Fibroblast of skin of scalp (primary cell): ENCODE measurements at regions not wholly inside any gene's neighbourhood (a gene's known extent, or its start where the extent isn't known, plus 50 kb on each side); places are given as distances from the start of the nearest gene placed in this dataset.
"Not testable (repeated sequence)": the region's sequence is repeated elsewhere in the genome, so short reads cannot be mapped to it uniquely, and the experiment has no call there.

ENCODE experiments used
- DNase-seq: peaks from one replicate; pipeline ENCODE4 v3.0.0-alpha.2; 2013

GRCh38 chr16:60647388-60647787 is 1388.8 kb downstream of the CDH8 start:
- DNase-seq: not testable (repeated sequence)

- DNase-seq: no peak
These were observed 1389.6 kb downstream of the CDH8 start for GRCh38 chr16:60646631-60647030.

DNA sequence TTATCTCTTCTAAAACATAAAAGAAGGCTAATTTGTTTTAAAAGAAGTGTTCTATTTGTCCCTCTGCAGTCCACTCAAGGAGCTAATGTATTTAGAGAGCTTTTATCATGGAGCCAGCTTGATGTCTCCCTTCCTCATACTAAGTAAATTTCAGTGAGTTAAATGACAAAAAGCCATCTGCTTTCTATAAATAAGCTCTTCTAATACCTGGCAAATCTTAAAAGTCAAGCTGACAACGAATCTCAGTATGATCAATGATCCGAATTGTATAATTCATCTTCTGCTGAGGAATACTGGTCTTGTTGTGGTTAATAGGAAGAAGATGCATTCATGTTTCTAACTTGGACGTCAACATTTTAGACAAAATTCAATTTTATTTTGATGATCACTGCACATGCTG is 1390.7 kb downstream of the CDH8 start:
- no peak for DNase-seq

- peak; percentile 60 for DNase-seq
These were observed 1393.3 kb downstream of the CDH8 start for GRCh38 chr16:60642956-60643355.

GRCh38 chr16:60641067-60641665 is 1395.1 kb downstream of the CDH8 start:
- DNase-seq: no peak

DNA sequence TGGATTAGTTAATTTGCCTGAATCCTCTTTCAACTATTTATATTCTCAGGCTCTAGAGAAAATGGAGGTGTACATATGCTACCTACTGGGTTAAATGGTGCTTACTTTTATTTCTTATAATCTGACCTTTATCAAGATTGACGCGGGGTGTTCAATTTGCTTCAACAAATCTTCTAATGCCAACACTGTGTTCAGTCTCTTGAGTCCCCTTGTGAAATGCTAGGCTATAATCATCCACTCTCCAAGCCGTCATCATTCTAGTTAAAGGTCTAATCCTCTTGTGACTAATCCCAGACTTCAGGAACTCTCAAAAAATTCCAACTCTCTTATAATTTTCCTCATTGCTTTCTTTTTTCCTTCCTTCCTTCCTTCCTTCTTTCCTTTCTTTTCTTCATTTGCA is 1396.2 kb downstream of the CDH8 start:
- no peak for DNase-seq

DNA sequence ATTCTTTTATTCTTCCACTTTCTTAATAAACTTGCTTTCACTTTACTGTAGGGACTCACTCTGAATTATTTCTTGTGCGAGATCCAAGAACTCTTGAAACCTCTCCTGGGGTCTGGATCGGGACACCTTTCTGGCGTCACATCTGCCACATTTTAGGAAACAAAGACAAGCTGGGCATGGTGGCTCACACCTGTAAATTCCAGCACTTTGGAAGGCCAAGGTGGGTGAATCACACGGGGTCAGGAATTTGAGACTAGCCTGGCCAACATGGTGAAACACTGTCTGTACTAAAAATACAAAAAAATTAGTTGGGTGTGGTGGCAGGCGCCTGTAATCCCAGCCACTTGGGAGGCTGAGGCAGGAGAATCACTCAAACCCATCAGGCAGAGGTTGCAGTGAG is 1399.6 kb downstream of the CDH8 start:
- not testable (repeated sequence) for DNase-seq

DNA sequence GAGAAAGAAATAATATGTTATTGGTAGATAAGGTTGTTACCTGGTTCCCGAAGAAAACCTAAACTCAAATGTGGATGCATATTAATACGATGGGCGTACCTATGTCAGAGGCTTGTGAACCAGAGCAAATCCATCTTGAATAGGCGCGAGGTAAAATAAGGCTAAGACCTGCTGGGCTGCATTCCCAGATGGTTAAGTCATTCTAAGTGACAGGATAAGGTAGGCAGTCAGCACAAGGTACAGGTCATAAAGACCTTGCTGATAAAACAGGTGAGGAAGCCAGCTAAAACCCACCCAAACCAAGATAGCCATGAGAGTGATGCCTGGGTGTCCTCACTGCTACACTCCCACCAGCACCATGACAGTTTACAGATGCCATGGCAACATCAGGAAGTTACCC is 1400.1 kb downstream of the CDH8 start:
- no peak for DNase-seq

GRCh38 chr16:60635548-60635947 is 1400.7 kb downstream of the CDH8 start:
- DNase-seq: no peak

- DNase-seq: no peak
These were observed 1424.4 kb downstream of the CDH8 start for GRCh38 chr16:60611844-60612243.

DNA sequence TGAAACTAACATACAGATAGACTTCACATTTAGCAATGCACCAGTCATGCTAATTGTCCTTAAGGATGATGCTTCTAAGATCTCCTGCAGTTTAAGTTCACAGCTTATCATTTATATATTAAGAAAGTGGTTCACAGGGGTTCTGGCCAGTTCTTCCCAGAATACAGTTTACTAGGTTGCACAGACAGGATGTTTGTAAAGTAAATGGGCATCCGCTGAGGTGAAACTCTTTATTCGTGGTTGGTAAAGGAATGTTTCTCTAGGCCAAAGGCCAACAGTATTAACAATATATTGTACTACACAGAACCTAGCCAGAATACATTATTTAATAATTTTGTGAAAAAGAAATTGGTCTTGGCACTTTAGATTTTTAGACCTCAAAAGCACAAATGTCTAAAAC is 1427.3 kb downstream of the CDH8 start:
- DNase-seq: no peak

DNA sequence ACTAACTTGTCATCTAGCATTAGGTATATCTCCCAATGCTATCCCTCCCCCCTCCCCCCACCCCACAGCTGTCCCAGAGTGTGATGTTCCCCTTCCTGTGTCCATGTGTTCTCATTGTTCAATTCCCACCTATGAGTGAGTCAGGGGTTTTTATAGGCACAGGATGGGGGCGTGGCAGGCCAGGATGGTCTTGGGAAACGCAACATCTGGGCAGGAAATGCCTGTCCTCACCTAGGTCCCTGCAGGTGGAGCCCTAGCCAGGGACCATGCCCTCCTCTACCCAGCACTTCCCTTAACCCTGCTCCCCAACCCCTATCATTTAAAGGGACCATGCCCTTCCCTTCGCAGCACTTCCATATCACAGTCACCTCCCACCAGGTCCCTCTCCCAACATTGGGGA is 1430.6 kb downstream of the CDH8 start:
- not testable (repeated sequence) for DNase-seq

DNA sequence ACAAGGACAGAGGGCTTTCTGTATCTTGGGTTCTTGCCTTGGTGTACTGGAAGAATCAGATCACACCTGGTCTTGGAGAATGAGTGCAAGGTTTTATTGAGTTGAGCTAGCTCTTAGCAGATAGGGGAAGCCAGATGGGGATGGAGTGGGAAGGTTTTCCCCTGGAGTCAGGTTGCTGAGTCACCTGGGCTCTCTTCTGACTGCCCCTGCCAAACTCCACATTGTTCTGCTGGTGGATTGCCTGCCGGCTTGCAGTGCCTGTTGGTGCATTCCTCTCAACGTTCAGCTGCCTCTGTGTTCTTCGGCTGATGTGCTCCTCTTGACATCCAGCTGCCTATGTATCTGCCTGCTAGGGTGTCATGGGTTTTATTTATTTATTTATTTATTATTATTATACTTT is 1431.1 kb downstream of the CDH8 start:
- DNase-seq: no peak

- DNase-seq: no peak
These were observed 1449.7 kb downstream of the CDH8 start for GRCh38 chr16:60586493-60586892.

- no peak for DNase-seq
These were observed 1453.7 kb downstream of the CDH8 start for GRCh38 chr16:60582528-60582927.

GRCh38 chr16:60566901-60567300 is 1469.3 kb downstream of the CDH8 start:
- DNase-seq: no peak

DNA sequence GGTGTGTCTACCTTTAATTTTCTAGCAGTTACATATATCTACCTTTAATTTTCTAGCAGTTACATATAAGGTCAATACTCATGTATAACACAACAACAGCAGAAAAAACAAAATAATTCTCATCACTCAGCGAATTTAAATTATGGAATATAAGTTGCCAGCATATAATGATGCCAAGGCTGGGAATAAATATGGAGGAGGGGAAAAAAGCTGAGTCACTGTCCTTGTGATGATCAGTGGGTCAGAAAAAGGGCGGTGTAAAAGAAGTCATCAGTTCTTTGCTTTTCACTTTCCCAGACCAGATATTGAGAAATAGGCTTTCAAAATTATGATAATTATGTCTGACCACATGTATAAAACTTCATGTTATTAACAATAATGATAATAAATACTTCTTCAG is 1471.7 kb downstream of the CDH8 start:
- DNase-seq: no peak

- DNase-seq: no peak
These were observed 1473.1 kb downstream of the CDH8 start for GRCh38 chr16:60563166-60563565.

DNA sequence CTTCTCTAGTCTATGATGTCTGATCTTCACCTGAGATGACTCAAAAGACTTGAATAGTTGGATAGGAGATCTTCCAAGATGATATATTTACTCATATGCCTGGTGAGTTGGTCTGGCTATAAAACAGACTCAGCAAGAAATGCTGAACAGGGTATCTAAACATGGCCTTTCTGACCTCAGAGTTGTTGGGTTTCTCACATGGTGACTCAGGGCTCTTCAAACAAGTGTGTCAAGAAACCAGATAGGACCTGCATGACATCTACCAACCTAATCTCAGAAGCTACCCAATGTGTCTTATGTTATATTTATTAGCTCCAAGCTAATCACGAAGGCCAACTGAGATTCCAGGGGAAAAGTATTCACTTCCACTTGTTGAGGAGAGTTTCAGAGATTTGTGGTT is 1477.3 kb downstream of the CDH8 start:
- DNase-seq: no peak

DNA sequence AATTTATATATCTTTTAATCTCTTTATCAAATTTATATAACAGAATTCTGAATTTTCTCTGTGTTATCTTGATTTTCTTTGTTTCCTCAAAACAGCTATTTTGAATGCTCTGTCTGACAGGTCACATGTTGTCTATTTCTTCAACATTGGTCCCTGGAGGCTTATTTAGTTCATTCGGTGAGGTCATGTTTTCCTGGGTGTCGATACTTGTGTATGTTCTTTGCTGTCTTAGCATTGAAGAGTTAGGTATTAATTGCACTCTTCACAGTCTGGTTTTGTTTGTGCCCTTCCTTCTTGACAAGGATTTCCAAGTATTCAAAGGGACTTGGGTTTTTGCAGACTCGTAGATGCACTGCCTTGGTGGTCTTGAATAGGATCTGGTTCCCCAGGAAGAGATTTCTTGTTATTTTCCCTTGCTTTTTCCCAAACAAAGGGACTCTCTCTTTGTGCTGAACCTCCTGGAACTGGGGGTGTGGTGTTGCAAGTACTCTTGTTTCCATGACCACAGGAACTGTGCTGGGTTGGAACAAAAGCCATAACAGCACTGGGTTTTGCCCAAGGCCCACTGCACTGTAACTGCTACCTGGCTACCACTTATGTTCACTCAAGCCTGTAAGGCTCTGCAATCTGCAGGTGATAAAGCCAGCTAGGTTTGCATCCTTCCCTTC is 1483.0 kb downstream of the CDH8 start:
- DNase-seq: no peak

DNA sequence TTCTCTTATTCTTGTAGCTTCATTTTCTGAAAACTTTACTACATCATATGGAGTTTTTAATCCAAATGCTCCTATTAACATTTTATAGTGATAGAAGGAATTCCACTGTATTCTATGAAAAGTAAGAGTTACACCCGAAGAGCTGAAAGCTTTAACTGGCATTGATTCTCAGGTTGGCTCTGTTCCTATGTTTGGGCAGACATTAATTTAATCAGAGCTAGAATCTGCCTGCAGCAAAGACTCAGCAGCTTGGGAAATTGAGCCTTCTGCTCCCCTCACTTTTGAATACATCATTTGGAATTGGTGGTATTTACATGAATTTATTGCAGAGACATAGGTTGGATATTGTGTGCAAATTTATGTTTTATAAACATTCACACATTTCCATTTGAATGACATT is 1494.7 kb downstream of the CDH8 start:
- no peak for DNase-seq

GRCh38 chr16:60510941-60511340 is 1525.3 kb downstream of the CDH8 start:
- peak; percentile 43 for DNase-seq

- no peak for DNase-seq
These were observed 1526.0 kb downstream of the CDH8 start for GRCh38 chr16:60510208-60510607.

DNA sequence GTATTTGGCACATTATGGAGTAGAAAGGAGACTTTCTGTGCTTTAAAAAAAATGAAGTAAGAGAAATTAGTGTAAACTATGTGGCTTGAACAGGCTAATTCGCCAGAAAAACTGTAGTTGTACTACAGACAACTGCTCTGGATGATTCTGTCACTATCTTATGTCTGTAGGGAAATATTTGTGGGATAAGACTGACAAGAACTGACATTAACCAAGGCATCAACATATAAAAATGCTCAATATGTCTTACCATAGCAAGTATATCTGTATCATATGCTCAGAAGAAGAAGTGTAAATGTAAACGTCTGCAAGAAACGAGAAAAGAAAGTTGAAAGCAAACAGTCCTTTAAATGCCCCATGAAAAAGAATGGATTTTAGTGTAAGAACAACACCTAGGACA is 1545.0 kb downstream of the CDH8 start:
- no peak for DNase-seq
